PC-9 (cell line): ENCODE measurements at regions not wholly inside any gene's neighbourhood (a gene's known extent, or its start where the extent isn't known, plus 50 kb on each side); places are given as distances from the start of the nearest gene placed in this dataset.

ENCODE experiments used
- BruUV-seq: library from RNA; stranded (reverse); fragments of 400-500 nt; replicated peaks from 2 replicates; lab custom pipeline; 2021; lab: Mats Ljungman, UMichigan
- CTCF ChIA-PET: fragments of 300-600 bp; sonication (Branson Sonifier 250); formaldehyde crosslinking; loops from one replicate; lab custom pipeline; 2022; ENCODE audit warnings: antibody characterized with exemption; lab: Charles Lee
- POLR2A ChIA-PET: fragments of 300-600 bp; sonication (Branson Sonifier 250); formaldehyde crosslinking; loops from one replicate; lab custom pipeline; 2022; ENCODE audit warnings: antibody characterized with exemption; ENCODE audit not compliant: unreplicated experiment; lab: Charles Lee
- DNase-seq, 2 experiments: peaks; one replicate each; pipeline versions ENCODE4 v3.0.0 to v3.0.0-alpha.2; 2015 to 2022; ENCODE audit warnings: mixed read lengths in 1 of 2
- H2AFZ ChIP-seq: fragments of 200-600 bp; sonication (generic); 2 replicates; pipeline ENCODE4 v1.8.1; 2017; ENCODE audit warnings: antibody characterized with exemption
- H3F3A ChIP-seq: fragments of 200-600 bp; sonication (generic); 2 replicates; pipeline ENCODE4 v1.8.1; 2017; ENCODE audit warnings: antibody characterized with exemption, mild to moderate bottlenecking, low read depth; ENCODE audit not compliant: insufficient read depth
- H3K27ac ChIP-seq: fragments of 200-600 bp; sonication (generic); 2 replicates; pipeline ENCODE4 v1.6.1; 2016; ENCODE audit warnings: mixed run types
- H3K27me3 ChIP-seq: fragments of 200-600 bp; sonication (generic); 2 replicates; pipeline ENCODE4 v1.6.1; 2016; ENCODE audit warnings: low read depth, mixed run types; ENCODE audit not compliant: insufficient read depth
- H3K36me3 ChIP-seq: fragments of 200-600 bp; sonication (generic); 2 replicates; pipeline ENCODE4 v1.6.1; 2016; ENCODE audit warnings: low read depth, mixed run types
- H3K4me1 ChIP-seq: fragments of 200-600 bp; sonication (generic); replicated peaks from 2 replicates; pipeline ENCODE4 v1.6.1; 2016; ENCODE audit warnings: mixed run types; ENCODE audit not compliant: insufficient read depth
- H3K4me2 ChIP-seq: fragments of 200-600 bp; sonication (generic); 2 replicates; pipeline ENCODE4 v1.6.1; 2017; ENCODE audit warnings: mixed run types
- H3K4me3 ChIP-seq: fragments of 200-600 bp; sonication (generic); 2 replicates; pipeline ENCODE4 v1.6.1; 2016; ENCODE audit warnings: mixed run types
- H3K79me2 ChIP-seq: fragments of 200-600 bp; sonication (generic); 2 replicates; pipeline ENCODE4 v1.6.1; 2017; ENCODE audit warnings: low read depth, mixed run types
- H3K9me2 ChIP-seq: fragments of 200-600 bp; sonication (generic); 2 replicates; pipeline ENCODE4 v1.8.1; 2017; ENCODE audit warnings: mild to moderate bottlenecking; ENCODE audit not compliant: insufficient read depth
- H3K9me3 ChIP-seq: fragments of 200-600 bp; sonication (generic); 2 replicates; pipeline ENCODE4 v1.8.1; 2016; ENCODE audit warnings: low read depth; ENCODE audit not compliant: insufficient read depth
- H4K20me1 ChIP-seq: fragments of 200-600 bp; sonication (generic); 2 replicates; pipeline ENCODE4 v1.8.1; 2017; ENCODE audit not compliant: insufficient read depth
- CTCF ChIP-seq: fragments of 200-600 bp; sonication (generic); conservative IDR thresholded peaks from 2 replicates; pipeline ENCODE4 v1.6.1; 2017; ENCODE audit warnings: mixed run types, antibody characterized with exemption, mild to moderate bottlenecking, moderate library complexity
- EZH2 ChIP-seq: fragments of 200-600 bp; sonication (generic); IDR thresholded peaks from 2 replicates; pipeline ENCODE4 v1.8.0; 2017; ENCODE audit warnings: antibody characterized with exemption, low read depth
- intact Hi-C: fragments of 100-400 bp; cut with micrococcal nuclease; formaldehyde crosslinking; loops from one replicate; pipeline ENCODE4 v1.10.0; 2022; ENCODE audit not compliant: unreplicated experiment

- Histone ChIP-seq H3K4me1 (no peaks in the 10 kb centered on the region), H3K79me2 (no peaks in the 10 kb centered on the region), H3K27me3 (no peaks in the 10 kb centered on the region), H3F3A (no peaks in the 10 kb centered on the region), H4K20me1 (no peaks in the 10 kb centered on the region), H3K9me3 (peaks cover 2% of the 10 kb centered on the region; the same call in 1 of the 2 replicates), H3K4me3 (no peak overlapping the region), H3K36me3 (no peaks in the 10 kb centered on the region), H2AFZ (no peak overlapping the region), H3K4me2 (no peak overlapping the region), H3K9me2 (no peaks in the 10 kb centered on the region), H3K27ac (no peak overlapping the region)
- DNase-seq = no peak
- BruUV-seq = no TSS peak
- intact Hi-C loops = no loop called here
- POLR2A ChIA-PET = no interaction called here
- no peak for TF ChIP-seq CTCF
- no peak for TF ChIP-seq EZH2
- CTCF ChIA-PET = no interaction called here
These were observed 346.8 kb downstream of the OR4C45 start for GRCh38 chr11:50379484-50379883.

- peaks cover 35% of the 10 kb centered on the region for H3K9me3 ChIP-seq
These were observed 361.3 kb downstream of the OR4C45 start for GRCh38 chr11:50394017-50394416.

GRCh38 chr11:50412832-50413231 lies 380.2 kb downstream of the OR4C45 start:
- Histone ChIP-seq H3F3A (no peaks in the 10 kb centered on the region), H3K27ac (no peak overlapping the region), H2AFZ (no peak overlapping the region), H3K79me2 (no peaks in the 10 kb centered on the region), H3K4me1 (no peaks in the 10 kb centered on the region), H3K4me3 (no peak overlapping the region), H3K27me3 (no peaks in the 10 kb centered on the region), H3K9me3 (no peaks in the 10 kb centered on the region), H3K9me2 (no peaks in the 10 kb centered on the region), H3K4me2 (no peak overlapping the region), H4K20me1 (no peaks in the 10 kb centered on the region), H3K36me3 (no peaks in the 10 kb centered on the region)
- TF ChIP-seq EZH2 (no peak), CTCF (no peak)
- no TSS peak for BruUV-seq
- intact Hi-C loops = no loop called here
- POLR2A ChIA-PET = no interaction called here
- no peak for DNase-seq
- CTCF ChIA-PET = no interaction called here

More at GRCh38 chr11:50394017-50394416, 361.3 kb downstream of the OR4C45 start:
- Histone ChIP-seq H4K20me1 (no peaks in the 10 kb centered on the region; the same call in 1 of the 2 replicates), H3K27ac (no peak overlapping the region), H3F3A (no peaks in the 10 kb centered on the region), H3K79me2 (no peaks in the 10 kb centered on the region), H3K4me2 (no peak overlapping the region), H2AFZ (no peak overlapping the region), H3K36me3 (no peaks in the 10 kb centered on the region), H3K4me3 (no peak overlapping the region), H3K9me2 (no peaks in the 10 kb centered on the region), H3K4me1 (no peaks in the 10 kb centered on the region), H3K27me3 (no peaks in the 10 kb centered on the region)
- BruUV-seq = no TSS peak
- POLR2A ChIA-PET = no interaction called here
- TF ChIP-seq EZH2 (no peak), CTCF (no peak)
- CTCF ChIA-PET = no interaction called here
- no peak for DNase-seq
- intact Hi-C loops = no loop called here
